K562 (cell line): ENCODE measurements at regions not wholly inside any gene's neighbourhood (a gene's known extent, or its start where the extent isn't known, plus 50 kb on each side); places are given as distances from the start of the nearest gene placed in this dataset.

Source experiments
- ATAC-seq: fragments of 200-7000 bp; cut with Tn5 transposase; 3 replicates; pipeline ENCODE4 v1.9.1; 2020; ENCODE audit warnings: moderate library complexity
- BruUV-seq: library from RNA; stranded (reverse); fragments of 400-500 nt; replicated peaks from 2 replicates; lab custom pipeline; 2021; lab: Mats Ljungman, UMichigan
- CTCF ChIA-PET: fragments of 300-600 bp; formaldehyde crosslinking; extraction: SDS; loops from one replicate; lab custom pipeline; 2021; ENCODE audit warnings: low intra/inter-chr PET ratio; lab: Yijun Ruan, JAX
- POLR2A ChIA-PET: fragments of 300-600, 350-650 bp; sonication (Branson Sonifier 250); formaldehyde crosslinking; extraction: SDS; loops from one replicate; lab custom pipeline; 2021; ENCODE audit warnings: antibody characterized with exemption, inconsistent platforms; lab: Yijun Ruan, JAX
- DNase-seq, 4 experiments: peaks; one replicate each; pipeline versions ENCODE4 v3.0.0 to v3.0.0-alpha.2; 2011 to 2018; ENCODE audit warnings: low spot score in 3 of 4, mixed read lengths in 3 of 4; ENCODE audit errors: extremely low read depth in 1 of 4
- FAIRE-seq: peaks from 2 replicates; lab custom pipeline; 2011; peaks lifted over from hg19 to GRCh38; lab: Jason Lieb, UNC
- H2AFZ ChIP-seq: 2 replicates; pipeline ENCODE4 v1.6.0; 2011; ENCODE audit warnings: low read depth, low read length, control low read depth, inconsistent platforms
- H3K27ac ChIP-seq: fragments of 200-600 bp; 3 replicates; pipeline ENCODE4 v1.8.0; 2011; ENCODE audit warnings: low read depth, mild to moderate bottlenecking, control low read depth, inconsistent platforms, low read length, moderate library complexity, mixed read lengths; ENCODE audit errors: extremely low read depth
- H3K27me3 ChIP-seq, 2 experiments: fragments of 300-600 bp in 1 of 2; 2 replicates in 1 of 2; 3 replicates in 1 of 2; pipeline versions ENCODE4 v1.6.0 to v1.8.0; 2011; ENCODE audit warnings: inconsistent platforms in 2 of 2, low read length in 2 of 2, mild to moderate bottlenecking in 1 of 2, mixed read lengths in 1 of 2, moderate library complexity in 1 of 2; ENCODE audit not compliant: control insufficient read depth in 2 of 2, insufficient read depth in 2 of 2
- H3K36me3 ChIP-seq: fragments of 300-600 bp; 3 replicates; pipeline ENCODE4 v1.8.0; 2011; ENCODE audit warnings: mild to moderate bottlenecking, low read length, inconsistent platforms; ENCODE audit not compliant: control insufficient read depth, insufficient read depth
- H3K4me1 ChIP-seq, 2 experiments: fragments of 200-600 bp in 1 of 2; replicated peaks in 1 of 2; 2 replicates in 1 of 2; 3 replicates in 1 of 2; pipeline versions ENCODE4 v1.5.1 to v1.8.0; 2011; ENCODE audit warnings: inconsistent platforms in 2 of 2, low read length in 2 of 2, mild to moderate bottlenecking in 1 of 2, mixed read lengths in 1 of 2, moderate library complexity in 1 of 2; ENCODE audit not compliant: control insufficient read depth in 2 of 2, insufficient read depth in 2 of 2
- H3K4me2 ChIP-seq: 2 replicates; pipeline ENCODE4 v1.6.1; 2011; ENCODE audit warnings: low read length, control low read depth, inconsistent platforms, mixed read lengths; ENCODE audit not compliant: insufficient read depth
- H3K4me3 ChIP-seq: fragments of 200-600 bp; sonication (generic), shearing (Covaris generic); 2 replicates; pipeline ENCODE4 v1.5.1; 2016; ENCODE audit warnings: control low read depth, inconsistent platforms
- H3K79me2 ChIP-seq: fragments of 200-600 bp; 3 replicates; pipeline ENCODE4 v1.8.0; 2011; ENCODE audit warnings: low read length, inconsistent platforms; ENCODE audit not compliant: control insufficient read depth, insufficient read depth
- H3K9ac ChIP-seq, 2 experiments: 2 replicates each; pipeline versions ENCODE4 v1.6.0 to v1.6.1; 2011; ENCODE audit warnings: low read depth in 2 of 2, low read length in 2 of 2, control low read depth in 1 of 2, inconsistent platforms in 1 of 2, mild to moderate bottlenecking in 1 of 2, mixed read lengths in 1 of 2; ENCODE audit not compliant: insufficient read depth in 1 of 2
- H3K9me1 ChIP-seq: one replicate; pipeline ENCODE4 v1.6.0; 2011; ENCODE audit warnings: inconsistent platforms, mild to moderate bottlenecking, low read length, moderate library complexity; ENCODE audit not compliant: control insufficient read depth, insufficient read depth
- H3K9me3 ChIP-seq: replicated peaks from 2 replicates; pipeline ENCODE4 v1.5.1; 2011; ENCODE audit warnings: low read depth, low read length, inconsistent platforms; ENCODE audit not compliant: control insufficient read depth, insufficient read depth
- H4K20me1 ChIP-seq: replicated peaks from 2 replicates; pipeline ENCODE4 v1.6.1; 2011; ENCODE audit warnings: low read length, inconsistent platforms, mixed read lengths; ENCODE audit not compliant: control insufficient read depth, insufficient read depth
- KLF16 ChIP-seq: IDR thresholded peaks from 2 replicates; pipeline ENCODE4 v1.6.1; 2016; ENCODE audit warnings: antibody characterized with exemption
- MTA1 ChIP-seq: fragments of 450-650 bp; IDR thresholded peaks from 2 replicates; pipeline ENCODE4 v1.6.1; 2017; ENCODE audit warnings: borderline replicate concordance
- OTX1 ChIP-seq: fragments of 450-650 bp; formaldehyde crosslinking; IDR thresholded peaks from 2 replicates; pipeline ENCODE4 v1.4.0; 2022; ENCODE audit warnings: mild to moderate bottlenecking
- ZNF282 ChIP-seq: sonication (generic); formaldehyde crosslinking; IDR thresholded peaks from 2 replicates; pipeline ENCODE4 v1.8.1; 2023; ENCODE audit warnings: missing genetic modification reagents
- ZNF431 ChIP-seq: sonication (generic); formaldehyde crosslinking; IDR thresholded peaks from 2 replicates; pipeline ENCODE4 v1.8.0; 2022; ENCODE audit warnings: mild to moderate bottlenecking, missing genetic modification reagents
- ZNF561 ChIP-seq: fragments of 450-650 bp; formaldehyde crosslinking; conservative IDR thresholded peaks from 2 replicates; pipeline ENCODE4 v1.4.0; 2020; ENCODE audit warnings: mild to moderate bottlenecking, moderate library complexity
- WGBS: fragments of 100-300 bp; shearing (Covaris generic); methylation state at CpG from one replicate; pipeline ENCODE4 v1.1.6; 2016; ENCODE audit warnings: low coverage, mixed read lengths; ENCODE audit not compliant: insufficient coverage; ENCODE audit errors: missing lambda C conversion rate; 5-methylcytosine and 5-hydroxymethylcytosine counted together
- in situ Hi-C: fragments of 300-500 bp; cut with MboI; formaldehyde crosslinking; loops from 4 replicates; pipeline ENCODE4 v1.15.0; 2018; ENCODE audit warnings: inconsistent platforms, mixed read lengths
- intact Hi-C: fragments of 100-400 bp; cut with micrococcal nuclease; formaldehyde crosslinking; loops from 2 replicates; pipeline ENCODE4 v1.14.2; 2022
- TF ChIP-seq, protein P1 (sequence below): fragments of 250-450 bp; sonication (Bioruptor Pico); IDR thresholded peaks from 2 replicates; pipeline ENCODE4 v1.8.0; 2021; ENCODE audit warnings: moderate library complexity, mild to moderate bottlenecking, inconsistent platforms
- TF ChIP-seq, protein P2 (sequence below), 3 experiments: fragments of 200-800 bp in 1 of 3; fragments of 250-450 bp in 1 of 3; fragments of 450-650 bp in 1 of 3; sonication (Bioruptor Pico) in 1 of 3; sonication (Bioruptor generic) in 1 of 3; formaldehyde crosslinking in 1 of 3; IDR thresholded peaks; 2 replicates each; pipeline versions ENCODE4 v1.6.1 to v1.8.0; 2016 to 2022; ENCODE audit warnings: mild to moderate bottlenecking in 2 of 3, missing genetic modification characterization in 2 of 3, missing compliant biosample characterization in 1 of 3, moderate library complexity in 1 of 3

DNA sequence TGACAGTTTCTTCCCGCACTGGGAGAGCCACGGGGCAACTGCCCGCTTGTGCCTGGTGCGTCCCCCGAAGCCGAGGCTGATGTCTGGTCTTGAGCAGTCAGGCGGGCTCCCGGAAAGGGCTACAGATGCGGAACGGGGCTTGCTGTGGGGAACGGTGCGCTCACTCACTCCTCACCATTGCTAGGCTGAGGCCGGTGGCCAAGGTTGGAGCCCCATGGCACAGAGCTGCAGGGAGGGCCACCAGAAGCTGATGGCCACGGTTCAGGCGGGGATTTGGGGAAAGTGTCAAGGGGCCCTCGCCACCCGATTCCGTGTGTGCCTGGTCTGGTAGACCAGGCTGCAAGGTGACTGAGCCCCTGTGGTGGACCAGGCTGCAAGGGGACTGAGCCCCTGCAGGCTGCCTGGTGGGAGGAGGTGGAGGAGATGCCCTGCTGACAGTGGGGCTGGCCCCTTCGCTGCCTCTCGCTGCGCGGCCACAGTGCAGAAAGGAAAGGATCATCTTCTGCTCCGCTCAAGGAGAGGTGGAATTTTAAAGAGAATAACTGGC, 1315.8 kb downstream of the BRD1 start:
- POLR2A ChIA-PET, result no interaction called here
- 2% methylated on average over 21 of the region's 23 CpGs for WGBS

More for the DNA sequence above, 1315.8 kb downstream of the BRD1 start:
- no peaks in the 10 kb centered on the region for H3K36me3 ChIP-seq
- intact Hi-C loops (no loop called here), in situ Hi-C loops (no loop called here)
- no peaks in the 10 kb centered on the region for H3K9me3 ChIP-seq
- FAIRE-seq (no peak), ATAC-seq (no peak), DNase-seq (no peak)
- H3K4me1 ChIP-seq, result no peaks in the 10 kb centered on the region
- no peak overlapping the region for H3K9ac ChIP-seq
- no TSS peak for BruUV-seq
- H3K27me3 ChIP-seq, result no peaks in the 10 kb centered on the region; a peak in 1 of 5 replicates
- no peak overlapping the region for H3K27ac ChIP-seq
- no peaks in the 10 kb centered on the region for H4K20me1 ChIP-seq
- TF ChIP-seq ZNF282 (CRISPR knock-in tag), result no peak
- no peak for TF ChIP-seq OTX1 (CRISPR knock-in tag)
- no peak for TF ChIP-seq KLF16
- TF ChIP-seq, protein P1, sequence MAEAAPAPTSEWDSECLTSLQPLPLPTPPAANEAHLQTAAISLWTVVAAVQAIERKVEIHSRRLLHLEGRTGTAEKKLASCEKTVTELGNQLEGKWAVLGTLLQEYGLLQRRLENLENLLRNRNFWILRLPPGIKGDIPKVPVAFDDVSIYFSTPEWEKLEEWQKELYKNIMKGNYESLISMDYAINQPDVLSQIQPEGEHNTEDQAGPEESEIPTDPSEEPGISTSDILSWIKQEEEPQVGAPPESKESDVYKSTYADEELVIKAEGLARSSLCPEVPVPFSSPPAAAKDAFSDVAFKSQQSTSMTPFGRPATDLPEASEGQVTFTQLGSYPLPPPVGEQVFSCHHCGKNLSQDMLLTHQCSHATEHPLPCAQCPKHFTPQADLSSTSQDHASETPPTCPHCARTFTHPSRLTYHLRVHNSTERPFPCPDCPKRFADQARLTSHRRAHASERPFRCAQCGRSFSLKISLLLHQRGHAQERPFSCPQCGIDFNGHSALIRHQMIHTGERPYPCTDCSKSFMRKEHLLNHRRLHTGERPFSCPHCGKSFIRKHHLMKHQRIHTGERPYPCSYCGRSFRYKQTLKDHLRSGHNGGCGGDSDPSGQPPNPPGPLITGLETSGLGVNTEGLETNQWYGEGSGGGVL (CRISPR knock-in tag), result no peak
- TF ChIP-seq MTA1, result no peak
- TF ChIP-seq ZNF561 (CRISPR knock-in tag), result no peak
- TF ChIP-seq, protein P2, sequence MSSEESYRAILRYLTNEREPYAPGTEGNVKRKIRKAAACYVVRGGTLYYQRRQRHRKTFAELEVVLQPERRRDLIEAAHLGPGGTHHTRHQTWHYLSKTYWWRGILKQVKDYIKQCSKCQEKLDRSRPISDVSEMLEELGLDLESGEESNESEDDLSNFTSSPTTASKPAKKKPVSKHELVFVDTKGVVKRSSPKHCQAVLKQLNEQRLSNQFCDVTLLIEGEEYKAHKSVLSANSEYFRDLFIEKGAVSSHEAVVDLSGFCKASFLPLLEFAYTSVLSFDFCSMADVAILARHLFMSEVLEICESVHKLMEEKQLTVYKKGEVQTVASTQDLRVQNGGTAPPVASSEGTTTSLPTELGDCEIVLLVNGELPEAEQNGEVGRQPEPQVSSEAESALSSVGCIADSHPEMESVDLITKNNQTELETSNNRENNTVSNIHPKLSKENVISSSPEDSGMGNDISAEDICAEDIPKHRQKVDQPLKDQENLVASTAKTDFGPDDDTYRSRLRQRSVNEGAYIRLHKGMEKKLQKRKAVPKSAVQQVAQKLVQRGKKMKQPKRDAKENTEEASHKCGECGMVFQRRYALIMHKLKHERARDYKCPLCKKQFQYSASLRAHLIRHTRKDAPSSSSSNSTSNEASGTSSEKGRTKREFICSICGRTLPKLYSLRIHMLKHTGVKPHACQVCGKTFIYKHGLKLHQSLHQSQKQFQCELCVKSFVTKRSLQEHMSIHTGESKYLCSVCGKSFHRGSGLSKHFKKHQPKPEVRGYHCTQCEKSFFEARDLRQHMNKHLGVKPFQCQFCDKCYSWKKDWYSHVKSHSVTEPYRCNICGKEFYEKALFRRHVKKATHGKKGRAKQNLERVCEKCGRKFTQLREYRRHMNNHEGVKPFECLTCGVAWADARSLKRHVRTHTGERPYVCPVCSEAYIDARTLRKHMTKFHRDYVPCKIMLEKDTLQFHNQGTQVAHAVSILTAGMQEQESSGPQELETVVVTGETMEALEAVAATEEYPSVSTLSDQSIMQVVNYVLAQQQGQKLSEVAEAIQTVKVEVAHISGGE (CRISPR knock-in tag; IDR thresholded peaks at IDR 0.05), result no peak
- no peak for TF ChIP-seq ZNF431
- no peak overlapping the region for H3K4me2 ChIP-seq
- H3K9me1 ChIP-seq, result no peaks in the 10 kb centered on the region
- no peak overlapping the region for H3K4me3 ChIP-seq
- no peaks in the 10 kb centered on the region for H3K79me2 ChIP-seq
- no peak overlapping the region for H2AFZ ChIP-seq
- CTCF ChIA-PET, result no interaction called here
